ENCODE measurements at regions not wholly inside any gene's neighbourhood (a gene's known extent, or its start where the extent isn't known, plus 50 kb on each side); places are given as distances from the start of the nearest gene placed in this dataset.

- TF ChIP-seq CTCF (conservative IDR thresholded peaks at IDR 0.05; ENCODE audit: low read depth in 2 of 2), result no peak
- no peak for TF ChIP-seq ZNF462 (CRISPR knock-in tag; IDR thresholded peaks at IDR 0.05)
- TF ChIP-seq POLR2AphosphoS5 (IDR thresholded peaks at IDR 0.05; ENCODE audit: low read depth), result no peak
- no peak for TF ChIP-seq EZH2 (IDR thresholded peaks at IDR 0.05; ENCODE audit: low read depth, unreplicated experiment)
- TF ChIP-seq JUNB (IDR thresholded peaks at IDR 0.05; ENCODE audit: unreplicated experiment), result no peak
These were observed 126.8 kb downstream of the RXFP2 start for GRCh38 chr13:31866099-31866498.

Data from GM23338 (cell line).